Neural progenitor cell (in vitro differentiated cells): ENCODE measurements at regions not wholly inside any gene's neighbourhood (a gene's known extent, or its start where the extent isn't known, plus 50 kb on each side); places are given as distances from the start of the nearest gene placed in this dataset.

ENCODE experiments used
- EZH2 ChIP-seq: fragments of 200-600 bp; sonication (generic); IDR thresholded peaks from 2 replicates; pipeline ENCODE4 v1.6.1; 2017; ENCODE audit warnings: antibody characterized with exemption, mild to moderate bottlenecking, moderate library complexity
- TF ChIP-seq, protein P1 (sequence below): fragments of 200-600 bp; sonication (generic); IDR thresholded peaks from 2 replicates; pipeline ENCODE4 v1.5.1; 2017; ENCODE audit warnings: antibody characterized with exemption, mild to moderate bottlenecking

DNA sequence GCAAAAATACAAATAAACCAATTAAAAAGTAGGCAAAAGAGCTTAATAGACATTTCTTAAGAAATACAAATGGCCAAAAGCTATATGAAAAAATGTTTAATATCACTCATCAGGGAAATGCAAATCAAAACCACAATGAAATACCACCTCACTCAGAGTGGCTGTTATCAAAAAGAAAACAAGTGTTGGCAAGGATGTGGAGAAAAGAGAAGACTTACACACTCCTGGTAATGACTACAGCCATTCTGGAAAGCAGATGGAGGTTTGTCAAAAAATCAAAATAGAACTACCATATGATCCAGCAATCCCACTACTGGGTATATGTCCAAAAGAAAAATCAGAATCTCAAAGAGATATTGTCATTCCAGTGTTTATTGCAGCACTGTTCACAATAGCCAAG is 223.5 kb upstream of the SLC10A2 start:
- TF ChIP-seq, protein P1, sequence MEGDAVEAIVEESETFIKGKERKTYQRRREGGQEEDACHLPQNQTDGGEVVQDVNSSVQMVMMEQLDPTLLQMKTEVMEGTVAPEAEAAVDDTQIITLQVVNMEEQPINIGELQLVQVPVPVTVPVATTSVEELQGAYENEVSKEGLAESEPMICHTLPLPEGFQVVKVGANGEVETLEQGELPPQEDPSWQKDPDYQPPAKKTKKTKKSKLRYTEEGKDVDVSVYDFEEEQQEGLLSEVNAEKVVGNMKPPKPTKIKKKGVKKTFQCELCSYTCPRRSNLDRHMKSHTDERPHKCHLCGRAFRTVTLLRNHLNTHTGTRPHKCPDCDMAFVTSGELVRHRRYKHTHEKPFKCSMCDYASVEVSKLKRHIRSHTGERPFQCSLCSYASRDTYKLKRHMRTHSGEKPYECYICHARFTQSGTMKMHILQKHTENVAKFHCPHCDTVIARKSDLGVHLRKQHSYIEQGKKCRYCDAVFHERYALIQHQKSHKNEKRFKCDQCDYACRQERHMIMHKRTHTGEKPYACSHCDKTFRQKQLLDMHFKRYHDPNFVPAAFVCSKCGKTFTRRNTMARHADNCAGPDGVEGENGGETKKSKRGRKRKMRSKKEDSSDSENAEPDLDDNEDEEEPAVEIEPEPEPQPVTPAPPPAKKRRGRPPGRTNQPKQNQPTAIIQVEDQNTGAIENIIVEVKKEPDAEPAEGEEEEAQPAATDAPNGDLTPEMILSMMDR: no peak
- TF ChIP-seq EZH2: no peak
